Stomach (tissue), 4 donors: ENCODE measurements at regions not wholly inside any gene's neighbourhood (a gene's known extent, or its start where the extent isn't known, plus 50 kb on each side); places are given as distances from the start of the nearest gene placed in this dataset.

Experiments used
- EP300 ChIP-seq: sonication (generic); formaldehyde crosslinking; IDR thresholded peaks from one replicate; pipeline ENCODE4 v1.6.1; 2017; ENCODE audit warnings: antibody characterized with exemption
- POLR2AphosphoS5 ChIP-seq, 3 donors: sonication (generic); formaldehyde crosslinking; IDR thresholded peaks; one replicate each; pipeline ENCODE4 v1.6.1; 2016; ENCODE audit warnings: antibody characterized with exemption in 3 of 3

DNA sequence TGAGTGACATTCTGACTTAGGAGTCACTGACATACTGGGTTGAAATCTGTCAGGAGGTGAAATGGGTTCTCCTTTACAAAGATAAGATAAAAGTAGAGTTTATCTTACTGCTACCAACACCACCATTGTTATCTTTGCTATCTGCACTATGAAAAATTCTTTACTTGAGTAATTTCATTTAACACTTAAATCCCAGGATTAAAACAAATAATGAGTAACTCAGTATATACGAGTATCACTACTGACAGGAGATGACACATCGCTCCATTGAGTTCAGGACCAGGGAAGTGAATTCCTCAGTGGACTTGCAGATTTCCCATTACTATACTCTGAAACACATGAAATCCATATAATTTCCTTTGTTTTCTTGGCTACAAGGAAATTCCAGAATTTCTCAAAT, 242.1 kb upstream of the NLRP1 start:
- TF ChIP-seq POLR2AphosphoS5 (IDR thresholded peaks at IDR 0.05) (no peak), EP300 (no peak)
